Fibroblast of the conjunctiva (primary cell): ENCODE measurements at regions not wholly inside any gene's neighbourhood (a gene's known extent, or its start where the extent isn't known, plus 50 kb on each side); places are given as distances from the start of the nearest gene placed in this dataset.
"Not testable (repeated sequence)": the region's sequence is repeated elsewhere in the genome, so short reads cannot be mapped to it uniquely, and the experiment has no call there.

Experiments used
- DNase-seq: peaks from one replicate; pipeline ENCODE4 v3.0.0-alpha.2; 2010; ENCODE audit warnings: low read depth

DNA sequence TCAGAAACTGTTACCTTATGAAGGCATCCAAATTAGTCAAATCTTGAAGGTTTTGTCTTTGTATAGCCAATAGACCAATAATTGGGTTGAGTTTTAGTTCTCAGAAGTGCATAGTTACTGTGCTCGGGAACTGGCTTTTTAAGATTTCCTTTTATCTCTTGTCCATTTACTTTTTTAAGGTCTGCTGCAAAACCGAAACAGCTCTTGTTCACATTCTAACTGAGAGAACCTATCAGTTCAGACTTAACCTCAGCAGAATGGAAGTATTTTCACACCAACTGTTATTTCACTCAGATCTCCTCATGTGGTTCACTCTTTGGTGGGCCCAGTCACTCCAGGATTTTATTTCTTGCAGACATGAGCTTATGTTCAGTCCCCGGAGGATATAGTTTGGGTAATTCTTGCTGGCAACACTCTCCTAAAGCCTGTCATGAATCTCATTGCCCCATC is 55.5 kb downstream of the TPBG start:
- DNase-seq = no peak

DNA sequence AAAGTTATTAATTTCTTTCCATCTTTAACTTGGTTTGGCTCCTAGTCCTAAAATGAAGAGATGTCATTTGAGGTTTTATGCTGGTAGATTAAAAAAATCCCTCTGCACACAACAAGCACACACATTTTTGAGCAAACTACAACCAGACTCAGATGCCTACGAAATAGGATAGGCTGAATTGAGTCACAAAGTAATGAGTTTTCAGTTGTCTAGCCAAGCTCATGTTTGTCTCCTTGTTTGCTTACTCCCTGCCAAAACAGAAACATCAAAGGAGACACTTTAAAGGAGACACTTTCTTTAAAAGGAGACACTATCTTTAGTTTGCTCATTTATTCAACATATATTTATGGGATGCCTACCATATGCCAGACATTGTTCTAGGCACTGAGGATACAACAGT is 56.2 kb downstream of the TPBG start:
- no peak for DNase-seq

DNA sequence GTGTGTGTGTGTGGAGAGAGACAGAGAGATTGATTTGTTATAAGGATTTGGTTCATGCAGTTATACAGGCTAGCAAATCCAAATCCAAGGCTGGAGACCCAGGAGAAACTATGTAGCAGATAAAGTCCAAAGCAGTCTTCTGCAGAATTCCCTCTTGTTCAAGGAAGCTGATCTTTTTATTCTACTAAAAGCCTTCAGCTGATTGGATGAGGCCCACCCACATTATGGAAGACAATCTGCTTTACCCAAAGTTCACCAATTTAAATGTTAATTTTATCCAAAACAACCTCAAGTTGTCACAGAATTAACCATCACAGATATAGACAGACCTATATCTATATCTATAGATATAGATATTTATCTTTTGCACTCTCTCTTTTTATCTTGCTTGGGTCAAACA is 67.0 kb downstream of the TPBG start:
- no peak for DNase-seq

DNA sequence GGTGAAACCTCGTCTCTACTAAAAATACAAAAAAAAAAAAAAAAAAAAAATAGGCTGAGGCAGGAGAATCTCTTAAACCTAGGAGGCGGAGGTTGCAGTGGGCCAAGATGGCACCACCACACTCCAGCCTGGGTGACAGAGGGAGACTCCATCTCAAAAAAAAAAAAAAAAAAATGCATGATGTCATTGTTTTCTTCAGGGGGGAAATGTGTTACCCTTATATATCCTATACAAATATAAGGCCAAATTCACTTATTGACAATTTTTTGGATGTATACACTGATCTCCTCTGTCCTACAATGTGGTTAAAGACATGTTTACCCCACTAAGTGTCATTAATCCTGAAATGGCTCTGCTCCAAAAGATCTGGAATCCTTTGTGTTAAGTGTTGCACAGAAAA is 73.1 kb downstream of the TPBG start:
- DNase-seq = no peak

DNA sequence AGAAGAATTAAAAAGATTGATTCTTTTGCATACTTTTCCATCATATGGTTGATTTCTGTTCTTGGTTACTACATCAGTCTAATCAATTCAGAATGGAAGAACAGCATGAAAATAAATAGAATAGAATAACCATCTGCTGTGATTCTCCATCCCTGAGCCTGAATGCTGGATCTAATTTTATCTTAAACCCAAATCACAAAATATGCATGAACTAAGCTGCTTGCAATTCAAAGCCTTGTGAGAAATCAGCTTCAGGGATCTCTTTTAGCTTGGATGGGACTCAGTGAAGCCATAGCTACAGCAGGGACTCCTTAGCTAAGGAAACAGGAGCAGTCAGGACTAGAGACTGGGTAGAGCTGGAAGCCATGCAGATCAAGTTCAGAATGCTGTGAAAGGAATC is 74.1 kb downstream of the TPBG start:
- no peak for DNase-seq

DNA sequence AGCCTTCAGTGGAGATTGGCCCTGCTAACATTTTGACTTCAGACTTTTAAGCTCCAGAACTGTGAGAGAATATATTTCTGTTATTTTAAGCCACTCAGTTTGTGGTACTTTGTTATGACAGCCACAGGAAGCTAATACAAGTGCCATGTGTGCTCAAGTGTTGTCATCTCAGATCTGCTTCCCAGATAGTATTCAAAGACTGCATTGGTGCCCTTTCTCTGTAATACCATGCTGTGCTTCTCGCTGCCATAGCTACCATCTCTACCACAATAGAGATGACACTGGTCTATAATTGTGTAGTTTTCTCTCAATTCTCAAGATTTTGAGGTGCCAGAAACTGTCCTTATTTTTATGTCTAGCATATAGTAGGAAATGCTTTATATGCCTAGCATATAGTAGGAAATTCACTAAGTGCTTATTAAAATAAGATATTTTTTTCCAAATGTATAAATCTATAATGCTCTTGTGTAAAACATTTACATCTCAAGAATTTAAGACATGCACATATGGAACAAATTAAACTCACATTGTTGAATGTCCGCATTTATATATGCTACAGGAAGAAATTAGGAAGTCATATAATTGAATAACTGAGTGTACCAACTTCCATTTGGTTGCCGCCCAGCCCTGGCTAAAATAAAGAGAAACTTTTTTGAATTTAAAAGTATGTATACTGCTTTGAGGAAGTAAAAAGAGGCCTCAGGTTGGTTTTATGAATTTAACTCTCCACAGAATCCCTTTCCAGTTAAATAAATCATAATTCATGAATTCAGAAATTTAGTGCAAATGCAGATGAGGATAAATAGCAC is 77.6 kb downstream of the TPBG start:
- DNase-seq = no peak

DNA sequence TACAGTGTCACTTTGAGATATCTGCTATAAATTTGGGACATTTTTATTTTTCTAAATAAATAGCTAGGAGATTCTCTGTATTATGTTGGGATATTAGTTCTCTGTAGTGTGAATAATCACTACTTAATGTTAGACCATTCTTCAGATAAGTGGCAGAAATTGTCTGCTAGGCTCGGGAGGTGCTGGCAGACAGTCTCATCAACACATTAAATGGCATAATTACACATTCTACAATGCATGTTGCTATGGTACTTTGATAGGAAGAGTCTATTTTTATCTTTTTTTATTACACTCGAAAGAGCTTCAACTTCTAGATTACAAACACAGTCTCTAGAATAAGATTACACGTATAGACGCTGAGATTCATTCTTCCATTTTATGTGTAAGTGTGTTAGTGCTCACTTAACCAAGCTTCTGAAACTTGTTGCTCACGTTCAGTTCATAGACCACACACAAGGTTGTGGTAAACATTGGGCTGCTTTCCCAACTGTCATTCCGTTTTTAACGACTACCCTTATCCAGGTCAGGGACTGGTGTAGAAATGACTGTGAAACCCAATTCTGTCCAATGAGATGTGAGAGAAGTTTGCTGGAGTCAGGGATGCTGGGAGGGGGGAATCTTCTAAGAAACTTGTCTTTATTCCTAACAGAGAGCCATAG is 78.6 kb downstream of the TPBG start:
- no peak for DNase-seq

DNA sequence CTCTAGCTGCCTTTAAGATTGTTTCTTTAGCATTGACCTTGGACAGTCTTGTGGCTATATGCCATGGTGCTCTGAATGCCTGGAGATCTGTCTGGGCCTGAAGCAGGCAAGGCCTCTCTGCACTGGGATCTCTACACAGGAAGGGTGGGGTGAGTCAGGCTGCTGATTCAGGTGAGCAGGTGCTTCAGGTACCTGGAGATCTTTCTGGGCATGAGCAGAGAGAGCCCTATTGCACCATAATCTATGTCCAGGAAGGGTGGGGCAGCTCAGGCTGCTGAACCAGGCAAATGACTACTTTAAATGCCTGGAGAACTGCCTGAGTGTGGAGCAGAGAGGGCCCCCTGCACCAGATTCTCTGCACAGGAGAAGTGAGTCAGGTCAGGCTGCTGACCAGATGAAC is 94.5 kb downstream of the TPBG start:
- no peak for DNase-seq

DNA sequence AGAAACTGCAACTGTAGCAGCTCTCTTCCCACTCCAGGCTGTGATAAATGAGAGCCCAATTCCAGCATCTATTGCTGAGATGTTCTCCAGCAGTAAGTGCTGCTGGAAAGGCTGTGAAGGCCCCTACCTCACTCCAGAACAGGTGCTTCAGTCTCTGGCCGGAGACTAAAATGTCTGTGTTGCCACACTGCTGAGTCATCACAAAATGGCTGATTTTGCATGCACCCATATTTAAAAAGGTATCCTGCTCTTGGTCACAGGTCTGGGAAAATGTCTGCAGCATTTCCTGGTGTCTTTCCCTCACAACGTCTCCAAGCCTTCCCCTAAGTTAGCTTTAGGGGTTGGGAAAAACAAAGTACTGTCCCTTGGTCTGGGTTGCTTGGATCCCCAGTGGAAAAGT is 95.1 kb downstream of the TPBG start:
- DNase-seq = no peak

DNA sequence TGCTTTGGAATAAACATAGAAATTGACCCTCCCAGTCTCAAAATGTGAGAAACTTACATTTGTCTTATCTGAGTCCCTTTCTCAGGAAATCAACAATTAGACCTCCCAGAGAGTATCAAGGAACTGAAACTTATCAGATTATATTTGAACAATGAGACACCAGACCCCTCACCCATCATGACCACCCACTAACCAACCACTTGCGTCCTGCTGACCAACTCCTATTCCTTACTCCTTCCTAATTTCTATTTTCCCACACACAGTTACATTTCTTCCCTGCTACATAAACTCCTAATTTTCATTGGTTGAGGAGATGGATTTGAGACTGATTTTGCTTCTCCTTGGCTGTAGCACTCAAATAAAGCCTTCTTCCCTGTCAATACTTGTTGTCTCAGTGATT is 97.9 kb downstream of the TPBG start:
- DNase-seq = no peak

DNA sequence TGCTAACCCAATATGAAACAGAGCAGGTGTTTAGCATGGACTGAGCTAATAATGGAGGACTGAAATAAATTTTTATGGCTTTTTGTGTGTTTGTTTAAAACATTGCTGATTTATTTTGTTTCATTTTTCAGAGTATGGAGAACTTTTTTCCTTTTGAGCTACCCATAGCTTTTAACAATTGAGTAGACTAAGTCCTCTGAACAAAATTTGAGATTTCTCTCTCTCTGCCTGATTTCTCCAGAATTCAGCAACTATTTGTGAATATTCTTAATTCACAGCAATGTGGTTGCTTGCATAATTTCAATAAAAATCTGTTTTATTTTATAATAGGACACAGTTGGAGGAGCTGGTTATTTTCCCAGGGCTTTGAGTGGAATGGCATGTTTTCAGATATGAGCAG is 103.7 kb downstream of the TPBG start:
- DNase-seq = no peak

DNA sequence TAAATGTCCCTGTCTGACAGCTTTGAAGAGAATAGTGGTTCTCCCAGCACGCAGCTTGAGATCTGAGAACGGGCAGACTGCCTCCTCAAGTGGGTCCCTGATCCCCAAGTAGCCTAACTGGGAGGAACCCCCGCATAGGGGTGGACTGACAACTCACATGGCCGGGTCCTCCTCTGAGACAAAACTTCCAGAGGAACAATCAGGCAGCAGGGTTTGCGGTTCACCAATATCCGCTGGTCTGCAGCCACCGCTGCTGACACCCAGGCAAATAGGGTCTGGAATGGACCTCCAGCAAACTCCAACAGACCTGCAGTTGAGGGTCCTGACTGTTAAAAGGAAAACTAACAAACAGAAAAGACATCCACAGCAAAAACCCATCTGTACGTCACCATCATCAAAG is 106.5 kb downstream of the TPBG start:
- not testable (repeated sequence) for DNase-seq

DNA sequence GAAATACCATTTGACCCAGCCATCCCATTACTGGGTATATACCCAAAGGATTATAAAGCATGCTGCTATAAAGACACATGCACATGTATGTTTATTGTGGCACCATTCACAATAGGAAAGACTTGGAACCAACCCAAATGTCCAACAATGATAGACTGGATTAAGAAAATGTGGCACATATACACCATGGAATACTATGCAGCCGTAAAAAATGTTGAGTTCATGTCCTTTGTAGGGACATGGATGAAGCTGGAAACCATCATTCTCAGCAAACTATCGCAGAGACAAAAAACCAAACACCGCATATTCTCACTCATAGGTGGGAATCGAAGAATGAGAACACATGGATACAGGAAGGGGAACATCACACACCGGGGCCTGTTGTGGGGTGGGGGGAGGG is 111.5 kb downstream of the TPBG start:
- DNase-seq = not testable (repeated sequence)

DNA sequence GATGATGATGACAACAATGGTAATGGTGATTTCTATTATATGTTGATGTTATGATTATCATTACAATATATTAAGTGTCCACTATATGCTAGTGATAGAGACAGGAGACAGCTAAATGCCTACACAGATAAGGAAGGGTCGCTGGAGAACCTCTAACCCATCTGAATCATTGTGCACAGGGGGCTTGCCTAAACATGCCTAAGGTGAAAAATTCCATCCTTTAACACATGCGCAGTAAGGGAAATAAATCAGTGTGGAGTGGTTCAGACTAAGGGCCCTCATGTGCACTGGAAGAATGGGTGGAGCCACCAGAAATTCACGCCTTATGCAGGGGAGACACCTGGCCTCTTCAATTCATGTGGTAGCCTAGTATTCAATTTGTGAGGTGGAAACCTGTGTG is 120.4 kb downstream of the TPBG start:
- no peak for DNase-seq

DNA sequence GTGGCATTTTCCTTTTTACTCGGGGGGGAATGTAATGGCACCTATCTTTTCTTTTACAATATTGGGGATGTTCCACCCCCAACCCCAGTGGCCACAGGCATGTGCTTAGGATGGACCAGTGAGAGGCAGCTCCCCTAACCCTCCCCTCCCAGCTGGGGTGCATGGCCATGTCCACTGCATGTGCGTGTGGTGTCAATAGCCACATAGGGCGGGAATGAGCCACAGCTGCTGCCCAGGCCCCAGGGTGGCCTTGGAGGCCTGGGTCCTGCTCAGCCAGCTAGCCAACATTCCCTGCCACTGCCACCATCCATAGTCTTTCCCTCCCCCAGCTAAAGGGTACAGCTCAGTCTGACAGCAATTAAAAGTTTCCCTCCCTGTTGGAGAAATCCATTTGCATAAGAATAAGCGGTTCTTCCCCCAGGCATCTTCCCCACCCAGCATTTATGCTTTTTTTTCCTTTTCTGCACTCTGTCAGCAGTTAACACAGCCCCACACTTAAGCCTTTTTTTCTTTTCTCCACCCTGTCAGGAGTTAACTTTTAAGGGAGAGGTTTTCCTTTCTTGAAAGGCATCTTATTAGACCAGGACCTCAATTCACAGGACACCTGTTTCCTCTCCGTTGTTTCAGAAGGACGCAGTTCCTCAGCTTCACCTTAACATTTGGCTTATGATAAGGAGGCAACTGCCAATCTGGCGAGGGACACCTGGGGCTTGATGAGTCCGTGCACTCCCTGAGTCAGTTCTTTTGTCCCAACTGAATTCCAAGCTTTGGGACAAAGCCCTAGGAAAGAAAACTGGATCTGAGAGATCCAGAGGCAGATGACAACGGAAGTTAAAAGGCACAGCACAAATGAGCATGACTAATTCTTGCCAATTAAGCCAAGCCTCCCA is 121.4 kb downstream of the TPBG start:
- no peak for DNase-seq

DNA sequence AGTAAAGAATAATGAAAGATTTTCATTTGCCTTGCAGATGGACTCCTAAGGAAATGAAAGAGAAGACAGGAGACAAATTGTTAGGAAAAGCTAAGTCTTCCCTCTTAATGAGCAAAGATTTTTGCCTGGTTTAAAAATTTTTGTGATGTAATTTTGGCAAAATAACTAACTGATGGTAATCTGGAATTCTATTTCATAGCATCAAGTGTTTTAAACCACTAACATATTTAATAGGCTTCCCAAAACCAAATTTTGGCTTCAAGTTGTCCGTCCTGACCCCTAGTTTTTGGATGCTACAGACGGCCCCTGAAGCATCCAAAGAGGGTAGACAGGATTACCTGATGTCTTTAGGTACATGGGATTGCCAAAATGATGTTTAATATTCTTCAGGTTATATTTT is 124.3 kb downstream of the TPBG start:
- DNase-seq = no peak

DNA sequence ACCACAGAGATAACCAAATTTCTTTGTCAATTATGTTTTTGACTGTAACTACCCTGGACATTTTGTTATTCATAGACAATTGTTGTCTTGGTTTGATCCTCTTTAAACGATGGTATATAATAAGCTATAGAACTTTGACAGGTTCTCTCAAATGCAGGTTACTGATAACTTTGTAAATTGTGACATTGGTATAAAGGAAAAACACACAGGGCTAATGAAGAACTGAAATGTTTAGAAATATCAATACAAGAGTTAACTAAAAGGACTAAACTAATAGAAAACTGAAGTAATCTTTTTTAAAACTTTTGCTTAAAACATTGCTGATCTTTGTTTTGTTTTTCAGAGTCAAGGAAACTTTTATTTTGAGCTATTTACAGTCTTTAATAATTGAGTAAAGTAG is 124.8 kb downstream of the TPBG start:
- no peak for DNase-seq

DNA sequence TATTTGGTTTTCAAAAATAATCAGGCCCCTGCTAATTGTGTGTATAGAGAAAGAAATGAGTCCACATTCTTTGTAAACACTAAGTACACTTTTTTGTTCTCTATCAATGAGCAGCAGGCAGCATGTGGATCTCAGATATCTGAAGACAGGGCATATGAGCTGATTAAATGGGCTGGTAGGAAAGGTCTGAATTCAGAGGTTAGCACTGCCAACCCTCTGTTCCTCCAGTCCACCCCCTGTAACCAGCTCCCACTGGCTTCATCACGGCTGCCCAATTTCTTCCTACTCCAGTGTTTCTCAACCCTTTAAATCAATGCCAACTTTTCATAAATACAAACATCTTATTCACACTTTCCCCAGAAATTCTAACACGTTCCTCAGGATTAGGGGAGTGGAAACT is 128.5 kb downstream of the TPBG start:
- DNase-seq = no peak

DNA sequence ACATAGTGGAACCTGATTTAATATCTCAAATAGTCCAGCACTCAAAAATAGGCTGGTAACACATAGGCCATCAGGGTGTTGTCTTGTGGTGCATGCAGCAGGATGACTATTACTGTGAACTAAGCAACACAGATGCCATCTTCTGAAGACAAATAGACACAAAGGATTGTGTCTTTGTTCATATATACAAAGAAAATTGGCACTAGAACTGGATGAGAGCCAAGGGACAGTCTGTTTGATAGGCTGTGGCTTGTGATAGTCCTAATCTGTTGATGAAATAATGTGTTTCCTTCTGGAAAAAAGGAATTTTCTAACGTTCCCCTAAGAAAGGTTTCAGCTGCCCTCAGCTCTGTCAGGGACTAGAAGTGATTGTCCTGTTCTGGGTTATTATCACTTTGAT is 129.8 kb downstream of the TPBG start:
- DNase-seq = no peak

DNA sequence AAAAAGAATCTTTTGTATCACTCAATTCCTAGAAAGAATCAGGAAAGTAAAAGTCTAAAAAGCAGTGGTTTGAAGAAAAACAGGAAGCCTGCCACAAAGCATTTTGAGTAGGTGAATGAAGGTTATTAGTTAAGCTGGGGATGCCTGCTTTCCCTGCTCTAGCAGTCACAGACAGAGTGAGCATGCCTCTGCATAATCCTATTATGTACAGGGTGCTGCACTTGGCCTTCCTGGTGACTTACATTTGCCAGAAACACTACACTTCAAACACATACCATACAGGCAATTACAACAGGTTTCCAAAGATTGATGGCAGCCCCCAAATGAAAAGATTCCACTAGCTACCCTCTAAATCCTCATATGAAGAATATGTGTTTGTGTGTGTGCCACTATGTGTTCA is 130.8 kb downstream of the TPBG start:
- no peak for DNase-seq

DNA sequence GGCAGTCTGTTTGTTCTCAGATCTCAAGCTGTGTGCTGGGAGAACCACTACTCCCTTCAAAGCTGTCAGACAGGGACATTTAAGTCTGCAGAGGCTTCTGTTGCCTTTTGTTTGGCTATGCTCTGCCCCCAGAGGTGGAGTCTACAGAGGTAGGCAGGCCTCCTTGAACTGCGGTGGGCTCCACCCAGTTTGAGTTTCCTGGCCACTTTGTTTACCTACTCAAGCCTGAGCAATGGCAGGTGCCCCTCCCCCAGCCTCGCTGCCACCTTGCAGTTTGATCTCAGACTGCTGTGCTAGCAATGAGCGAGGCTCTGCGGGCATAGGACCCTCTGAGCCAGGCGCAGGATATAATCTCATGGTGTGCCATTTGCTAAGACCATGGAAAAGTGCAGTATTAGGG is 138.3 kb downstream of the TPBG start:
- DNase-seq = not testable (repeated sequence)

DNA sequence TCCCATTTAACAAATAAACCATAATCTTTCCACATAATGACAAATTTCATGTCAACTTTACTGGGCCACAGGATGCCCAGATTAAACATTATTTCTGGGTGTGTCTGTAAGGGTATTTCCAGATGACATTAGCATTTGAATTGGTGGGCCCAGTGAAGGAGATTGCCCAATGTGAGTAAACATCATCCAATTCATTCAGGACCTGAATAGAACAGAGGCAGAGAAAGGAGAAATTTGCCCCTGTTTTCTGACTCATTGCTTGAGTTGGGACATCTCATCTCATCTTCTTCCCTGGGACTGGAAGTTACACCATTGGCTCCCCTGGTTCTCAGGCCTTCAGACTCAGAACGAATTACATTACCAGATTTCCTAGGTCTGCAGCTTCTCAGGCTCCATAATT is 142.9 kb downstream of the TPBG start:
- no peak for DNase-seq

DNA sequence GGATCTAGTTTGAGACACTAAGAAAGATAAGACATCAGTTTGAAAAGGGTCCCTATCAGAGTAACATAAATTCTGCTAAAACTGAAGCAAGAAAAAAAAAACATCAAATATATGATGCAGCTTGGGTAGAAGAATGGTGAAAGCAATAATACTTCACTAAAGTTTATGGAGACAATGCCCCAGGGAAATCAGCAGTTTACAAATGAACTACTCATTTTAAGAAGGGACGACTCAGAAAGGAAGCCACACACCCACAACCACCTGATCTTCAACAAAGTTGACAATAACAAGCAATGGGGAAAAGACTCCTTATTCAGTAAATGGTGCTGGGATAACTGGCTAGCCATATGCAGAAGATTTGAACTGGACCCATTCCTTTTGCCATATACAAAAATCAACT is 143.5 kb downstream of the TPBG start:
- no peak for DNase-seq
